H1 (cell line): ENCODE measurements at regions not wholly inside any gene's neighbourhood (a gene's known extent, or its start where the extent isn't known, plus 50 kb on each side); places are given as distances from the start of the nearest gene placed in this dataset.

ENCODE experiments used
- CTCF ChIP-seq, 3 experiments: IDR thresholded peaks; 1 replicate in 2 of 3; 2 replicates in 1 of 3; pipeline versions ENCODE4 v1.5.1 to v1.6.1; 2011; ENCODE audit warnings: low read length in 3 of 3, mild to moderate bottlenecking in 3 of 3, inconsistent platforms in 2 of 3, low read depth in 1 of 3, moderate library complexity in 1 of 3; ENCODE audit not compliant: insufficient read depth in 1 of 3; ENCODE audit errors: control extremely low read depth in 1 of 3
- FOSL1 ChIP-seq: IDR thresholded peaks from 2 replicates; pipeline ENCODE4 v1.6.1; 2011; ENCODE audit warnings: mild to moderate bottlenecking, low read depth, low read length, moderate library complexity; ENCODE audit not compliant: insufficient read depth
- MAFK ChIP-seq: IDR thresholded peaks from 2 replicates; pipeline ENCODE4 v1.6.1; 2012; ENCODE audit warnings: low read depth, mild to moderate bottlenecking, improper control_type of control experiment, low read length
- POLR2A ChIP-seq, 2 experiments: IDR thresholded peaks; 1 replicate in 1 of 2; 2 replicates in 1 of 2; pipeline ENCODE4 v1.6.1; 2011; ENCODE audit warnings: low read depth in 2 of 2, low read length in 2 of 2, mild to moderate bottlenecking in 2 of 2; ENCODE audit errors: control extremely low read depth in 1 of 2
- POLR2AphosphoS5 ChIP-seq: IDR thresholded peaks from 2 replicates; pipeline ENCODE4 v1.6.1; 2011; ENCODE audit warnings: low read depth, low read length
- SUZ12 ChIP-seq: fragments of 200-600 bp; sonication (generic); IDR thresholded peaks from 2 replicates; pipeline ENCODE4 v1.6.1; 2012; ENCODE audit warnings: mild to moderate bottlenecking, inconsistent platforms, low read length, moderate library complexity, mixed read lengths
- ZNF274 ChIP-seq: IDR thresholded peaks from 2 replicates; pipeline ENCODE4 v1.7.0; 2012; ENCODE audit warnings: low read length, borderline replicate concordance; ENCODE audit errors: extremely low read depth

GRCh38 chr13:24106429-24106828 is 54.1 kb upstream of the SPATA13 start:
- TF ChIP-seq CTCF (IDR thresholded peaks at IDR 0.05; ENCODE audit: control extremely low read depth in 1 of 3, insufficient read depth in 1 of 3, low read depth in 1 of 3, low read length in 3 of 3) (no peak), POLR2A (IDR thresholded peaks at IDR 0.05; ENCODE audit: control extremely low read depth in 1 of 2, low read depth in 2 of 2, low read length in 2 of 2) (no peak), POLR2AphosphoS5 (no peak), MAFK (no peak), SUZ12 (no peak), ZNF274 (no peak), FOSL1 (no peak)
